ENCODE measurements at regions not wholly inside any gene's neighbourhood (a gene's known extent, or its start where the extent isn't known, plus 50 kb on each side); places are given as distances from the start of the nearest gene placed in this dataset.

DNA sequence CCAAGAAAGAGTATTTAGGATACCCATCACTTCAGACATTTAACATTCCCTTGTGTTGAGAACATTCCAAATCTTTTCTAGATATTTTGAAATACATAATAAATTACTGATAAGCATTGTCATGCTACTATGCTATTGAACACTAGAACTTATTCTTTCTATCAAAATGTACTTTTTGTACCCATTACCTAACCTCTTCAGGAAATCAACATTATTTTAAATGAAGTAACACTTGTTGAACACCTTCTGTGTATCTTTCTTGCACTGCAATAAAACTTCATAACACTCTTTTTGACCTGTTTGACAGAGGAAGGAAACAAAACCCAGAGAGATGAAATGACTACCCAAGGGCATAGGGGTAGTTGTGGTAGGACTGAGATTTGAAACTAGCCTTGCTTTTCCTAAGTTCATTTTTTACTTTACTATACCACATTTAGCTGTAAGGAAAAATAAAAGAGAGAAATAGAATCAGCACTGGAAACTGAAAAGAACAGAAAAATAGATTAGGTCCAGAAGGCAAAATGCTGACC is 99.4 kb downstream of the UCHL5 start:
- no peaks in the 10 kb centered on the region for H3F3A ChIP-seq (ENCODE audit: low read depth)
- no peaks in the 10 kb centered on the region for H3K27me3 ChIP-seq (ENCODE audit: insufficient read depth, low read length, poor library complexity, severe bottlenecking)
- H3K9me3 ChIP-seq (ENCODE audit: insufficient read depth, low read depth, low read length): no peaks in the 10 kb centered on the region
- no peak overlapping the region for H3K4me3 ChIP-seq (ENCODE audit: low read length, poor library complexity, severe bottlenecking)
- H3K4me2 ChIP-seq (ENCODE audit: low read depth, low read length, poor library complexity, severe bottlenecking): no peak overlapping the region
- H3K4me1 ChIP-seq (ENCODE audit: insufficient read depth, low read length, poor library complexity, severe bottlenecking): no peaks in the 10 kb centered on the region
- no peaks in the 10 kb centered on the region for H3K79me2 ChIP-seq (ENCODE audit: insufficient read depth, low read length)
- no peaks in the 10 kb centered on the region for H4K20me1 ChIP-seq (ENCODE audit: insufficient read depth, low read length, poor library complexity, severe bottlenecking)
- H2AFZ ChIP-seq (ENCODE audit: low read length): no peak overlapping the region
- H3K9me2 ChIP-seq (replicated peaks; ENCODE audit: low read depth, low read length): no peaks in the 10 kb centered on the region
- H3K9ac ChIP-seq (ENCODE audit: low read depth, low read length, poor library complexity, severe bottlenecking): no peak overlapping the region
- H3K36me3 ChIP-seq (ENCODE audit: insufficient read depth, low read length): no peaks in the 10 kb centered on the region
- TF ChIP-seq CTCF (conservative IDR thresholded peaks at IDR 0.05; ENCODE audit: low read length): no peak
- TF ChIP-seq EZH2phosphoT487 (IDR thresholded peaks at IDR 0.05; ENCODE audit: borderline replicate concordance): no peak

Data from Loucy (cell line).